CD4-positive, alpha-beta T cell (primary cell): ENCODE measurements at regions not wholly inside any gene's neighbourhood (a gene's known extent, or its start where the extent isn't known, plus 50 kb on each side); places are given as distances from the start of the nearest gene placed in this dataset.

Experiments used
- ATAC-seq: fragments of 200-7000 bp; cut with Tn5 transposase; one replicate; pipeline ENCODE4 v1.10.0; 2022; ENCODE audit warnings: mild to moderate bottlenecking; ENCODE audit not compliant: poor library complexity
- CTCF ChIA-PET: fragments of 350-600 bp; sonication (Branson Sonifier 250); formaldehyde crosslinking; loops from one replicate; lab custom pipeline; 2021; ENCODE audit warnings: antibody characterized with exemption, inconsistent platforms; lab: Charles Lee
- POLR2A ChIA-PET: fragments of 350-600 bp; sonication (Branson Sonifier 250); formaldehyde crosslinking; loops from one replicate; lab custom pipeline; 2021; ENCODE audit warnings: antibody characterized with exemption, inconsistent platforms; lab: Charles Lee
- DNase-seq, 14 experiments: peaks; one replicate each; pipeline ENCODE4 v3.0.0-alpha.2; 2013 to 2020; ENCODE audit warnings: mixed read lengths in 2 of 14
- H3K27ac ChIP-seq, 2 donors: one replicate each; pipeline versions ENCODE4 v1.5.1 to v1.7.0; 2013; ENCODE audit warnings: low read length in 2 of 2, low read depth in 1 of 2, mild to moderate bottlenecking in 1 of 2
- H3K27me3 ChIP-seq, 2 experiments: 1 replicate in 1 of 2; 2 replicates in 1 of 2; pipeline versions ENCODE4 v1.6.1 to v1.7.0; 2013; ENCODE audit warnings: low read length in 2 of 2, control low read depth in 1 of 2, mild to moderate bottlenecking in 1 of 2, moderate library complexity in 1 of 2; ENCODE audit not compliant: insufficient read depth in 2 of 2, control insufficient read depth in 1 of 2
- H3K36me3 ChIP-seq: one replicate; pipeline ENCODE4 v1.6.1; 2013; ENCODE audit warnings: low read length, control low read depth; ENCODE audit not compliant: insufficient read depth
- H3K4me1 ChIP-seq: one replicate; pipeline ENCODE4 v1.6.1; 2013; ENCODE audit warnings: low read length, control low read depth; ENCODE audit not compliant: insufficient read depth
- H3K4me3 ChIP-seq: one replicate; pipeline ENCODE4 v1.5.1; 2013; ENCODE audit warnings: mild to moderate bottlenecking, low read length, moderate library complexity
- H3K9me3 ChIP-seq, 2 experiments: 1 replicate in 1 of 2; 2 replicates in 1 of 2; pipeline versions ENCODE4 v1.6.1 to v1.7.0; 2013; ENCODE audit warnings: low read length in 2 of 2, mild to moderate bottlenecking in 2 of 2, control low read depth in 1 of 2, moderate library complexity in 1 of 2; ENCODE audit not compliant: control insufficient read depth in 1 of 2, insufficient read depth in 1 of 2
- H3K27ac Mint-ChIP-seq: one replicate; pipeline ENCODE4 v1.8.0; 2020; ENCODE audit warnings: mixed read lengths
- H3K27me3 Mint-ChIP-seq: one replicate; pipeline ENCODE4 v1.8.0; 2021; ENCODE audit warnings: mixed read lengths
- H3K36me3 Mint-ChIP-seq: one replicate; pipeline ENCODE4 v1.8.0; 2021; ENCODE audit warnings: low read depth, mixed read lengths
- H3K4me1 Mint-ChIP-seq: one replicate; pipeline ENCODE4 v1.8.0; 2021; ENCODE audit warnings: low read depth, mixed read lengths
- H3K4me3 Mint-ChIP-seq: one replicate; pipeline ENCODE4 v1.8.0; 2020; ENCODE audit warnings: mild to moderate bottlenecking, mixed read lengths
- H3K9me3 Mint-ChIP-seq: one replicate; pipeline ENCODE4 v1.8.0; 2020; ENCODE audit warnings: mixed read lengths
- intact Hi-C, 2 experiments: fragments of 100-400 bp; cut with DNase I in 1 of 2; cut with micrococcal nuclease in 1 of 2; formaldehyde crosslinking; loops; one replicate each; pipeline versions ENCODE4 v1.15.1 to v1.9.0; 2023 to 2025; cut with DNase I, micrococcal nuclease
- TF ChIP-seq, protein P1 (sequence below): fragments of 200-600 bp; IDR thresholded peaks from one replicate; pipeline ENCODE4 v1.8.0; 2022; ENCODE audit warnings: antibody characterized with exemption, mild to moderate bottlenecking

GRCh38 chr5:5625491-5625890 lies 203.0 kb downstream of the ICE1 start:
- Mint-ChIP-seq H3K9me3 (peaks cover 16% of the 10 kb centered on the region), H3K4me1 (no peaks in the 10 kb centered on the region), H3K36me3 (no peaks in the 10 kb centered on the region), H3K4me3 (no peak overlapping the region), H3K27ac (no peak overlapping the region), H3K27me3 (peaks cover 13% of the 10 kb centered on the region)
- Histone ChIP-seq H3K9me3 (peaks cover 9 to 12% of the 10 kb centered on the region in 2 experiments), H3K27me3 (no peaks in the 10 kb centered on the region), H3K4me1 (no peaks in the 10 kb centered on the region), H3K4me3 (no peak overlapping the region), H3K27ac (no peak overlapping the region), H3K36me3 (no peaks in the 10 kb centered on the region)
- POLR2A ChIA-PET, result no interaction called here
- no peak for DNase-seq
- intact Hi-C loops, result no loop called here
- TF ChIP-seq, protein P1, sequence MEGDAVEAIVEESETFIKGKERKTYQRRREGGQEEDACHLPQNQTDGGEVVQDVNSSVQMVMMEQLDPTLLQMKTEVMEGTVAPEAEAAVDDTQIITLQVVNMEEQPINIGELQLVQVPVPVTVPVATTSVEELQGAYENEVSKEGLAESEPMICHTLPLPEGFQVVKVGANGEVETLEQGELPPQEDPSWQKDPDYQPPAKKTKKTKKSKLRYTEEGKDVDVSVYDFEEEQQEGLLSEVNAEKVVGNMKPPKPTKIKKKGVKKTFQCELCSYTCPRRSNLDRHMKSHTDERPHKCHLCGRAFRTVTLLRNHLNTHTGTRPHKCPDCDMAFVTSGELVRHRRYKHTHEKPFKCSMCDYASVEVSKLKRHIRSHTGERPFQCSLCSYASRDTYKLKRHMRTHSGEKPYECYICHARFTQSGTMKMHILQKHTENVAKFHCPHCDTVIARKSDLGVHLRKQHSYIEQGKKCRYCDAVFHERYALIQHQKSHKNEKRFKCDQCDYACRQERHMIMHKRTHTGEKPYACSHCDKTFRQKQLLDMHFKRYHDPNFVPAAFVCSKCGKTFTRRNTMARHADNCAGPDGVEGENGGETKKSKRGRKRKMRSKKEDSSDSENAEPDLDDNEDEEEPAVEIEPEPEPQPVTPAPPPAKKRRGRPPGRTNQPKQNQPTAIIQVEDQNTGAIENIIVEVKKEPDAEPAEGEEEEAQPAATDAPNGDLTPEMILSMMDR, result no peak
- ATAC-seq, result no peak
- CTCF ChIA-PET, result no interaction called here

DNA sequence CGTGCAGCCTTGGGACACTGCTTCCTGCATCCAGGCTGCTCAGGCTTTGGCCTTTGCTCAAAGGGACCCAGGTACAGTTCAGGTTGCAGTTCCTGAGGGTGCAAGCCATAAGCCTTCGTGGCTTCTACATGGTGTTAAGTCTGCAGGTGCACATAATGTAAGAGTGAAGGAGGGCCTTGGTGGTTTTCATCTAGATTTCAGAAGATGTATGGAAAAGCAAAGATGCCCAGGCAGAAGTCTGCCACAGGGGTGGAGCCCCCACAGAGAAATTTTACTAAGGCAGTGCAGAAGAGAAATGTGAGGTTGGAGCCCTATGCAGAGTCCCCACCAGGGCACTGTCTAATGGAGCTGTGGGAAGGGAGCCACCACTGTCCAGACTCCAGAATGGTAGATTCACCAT lies 200.9 kb downstream of the ICE1 start:
- ATAC-seq (no peak), DNase-seq (no peak)
- TF ChIP-seq, protein P1, result no peak
- Histone ChIP-seq H3K4me3 (no peak overlapping the region), H3K27me3 (no peaks in the 10 kb centered on the region), H3K27ac (no peak overlapping the region), H3K36me3 (no peaks in the 10 kb centered on the region), H3K9me3 (peaks cover 9 to 10% of the 10 kb centered on the region in 2 experiments), H3K4me1 (no peaks in the 10 kb centered on the region)
- Mint-ChIP-seq H3K27ac (no peak overlapping the region), H3K9me3 (peaks cover 16% of the 10 kb centered on the region), H3K4me3 (no peak overlapping the region), H3K36me3 (no peaks in the 10 kb centered on the region), H3K27me3 (peaks cover 10% of the 10 kb centered on the region), H3K4me1 (no peaks in the 10 kb centered on the region)
- CTCF ChIA-PET, result no interaction called here
- intact Hi-C loops, result no loop called here
- POLR2A ChIA-PET, result interaction anchor here (0.6 kb wide), 1 partner anchor 31 kb away, joined by 3 read pairs; no protein-coding TSS in a partner anchor

DNA sequence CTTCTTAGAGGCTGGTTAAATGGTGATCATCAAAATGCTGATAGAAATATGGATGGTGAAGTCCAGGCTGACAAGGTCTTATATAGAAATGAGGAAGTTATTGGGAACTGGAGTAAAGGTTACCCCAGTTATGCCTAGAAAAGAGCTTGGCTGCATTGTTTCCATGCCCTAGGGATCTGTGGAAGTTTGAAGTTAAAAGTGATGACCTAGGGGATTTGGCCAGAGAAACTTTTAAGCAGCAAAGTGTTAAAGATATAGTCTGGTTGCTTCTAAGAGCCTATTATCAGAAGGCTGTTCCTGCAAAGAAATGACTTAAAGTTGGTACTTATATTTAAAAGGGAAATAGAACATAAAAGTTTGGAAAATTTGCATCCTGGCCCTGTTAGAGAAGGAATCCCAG lies 200.3 kb downstream of the ICE1 start:
- ChIA-PET POLR2A (interaction anchor here (0.6 kb wide), 1 partner anchor 32 kb away, joined by 3 read pairs; no protein-coding TSS in a partner anchor), CTCF (no interaction called here)
- TF ChIP-seq, protein P1, result no peak
- Mint-ChIP-seq H3K27me3 (peaks cover 9% of the 10 kb centered on the region), H3K36me3 (no peaks in the 10 kb centered on the region), H3K27ac (no peak overlapping the region), H3K4me3 (no peak overlapping the region), H3K9me3 (peaks cover 16% of the 10 kb centered on the region), H3K4me1 (no peaks in the 10 kb centered on the region)
- Histone ChIP-seq H3K36me3 (no peaks in the 10 kb centered on the region), H3K27me3 (no peaks in the 10 kb centered on the region), H3K27ac (no peak overlapping the region), H3K9me3 (peaks cover 9 to 10% of the 10 kb centered on the region in 2 experiments), H3K4me3 (no peak overlapping the region), H3K4me1 (no peaks in the 10 kb centered on the region)
- ATAC-seq (no peak), DNase-seq (no peak)
- intact Hi-C loops, result no loop called here
